ENCODE measurements at regions not wholly inside any gene's neighbourhood (a gene's known extent, or its start where the extent isn't known, plus 50 kb on each side); places are given as distances from the start of the nearest gene placed in this dataset.

- TF ChIP-seq CTCF (IDR thresholded peaks at IDR 0.05; ENCODE audit: insufficient read depth in 1 of 2, low read depth in 1 of 2, low read length in 1 of 2, severe bottlenecking in 1 of 2, unreplicated experiment in 1 of 2) = no peak
- ChIA-PET POLR2A (no interaction called here), CTCF (no interaction called here)
- Mint-ChIP-seq H3K27me3 (ENCODE audit: insufficient read depth, unreplicated experiment) (peaks cover 6% of the 10 kb centered on the region), H3K27ac (ENCODE audit: unreplicated experiment) (no peak overlapping the region), H3K36me3 (ENCODE audit: insufficient read depth, unreplicated experiment) (no peaks in the 10 kb centered on the region), H3K9me3 (ENCODE audit: unreplicated experiment) (no peaks in the 10 kb centered on the region), H3K4me3 (ENCODE audit: unreplicated experiment) (no peak overlapping the region), H3K4me1 (ENCODE audit: low read depth, unreplicated experiment) (no peaks in the 10 kb centered on the region)
- no TSS peak for BruUV-seq (replicated peaks)
- Histone ChIP-seq H3K9me3 (no peaks in the 10 kb centered on the region), H3K4me3 (ENCODE audit: low read depth, low read length) (no peak overlapping the region), H3K27me3 (replicated peaks; ENCODE audit: control insufficient read depth, insufficient read depth, low read length) (no peaks in the 10 kb centered on the region), H3K4me1 (no peaks in the 10 kb centered on the region), H3K36me3 (ENCODE audit: control insufficient read depth, insufficient read depth, low read length) (no peaks in the 10 kb centered on the region)
- intact Hi-C loops (cut with micrococcal nuclease; ENCODE audit: unreplicated experiment) = no loop called here
- no peak for DNase-seq
Observed at GRCh38 chr1:88523854-88524528, 160.1 kb upstream of the PKN2 start.

DNA sequence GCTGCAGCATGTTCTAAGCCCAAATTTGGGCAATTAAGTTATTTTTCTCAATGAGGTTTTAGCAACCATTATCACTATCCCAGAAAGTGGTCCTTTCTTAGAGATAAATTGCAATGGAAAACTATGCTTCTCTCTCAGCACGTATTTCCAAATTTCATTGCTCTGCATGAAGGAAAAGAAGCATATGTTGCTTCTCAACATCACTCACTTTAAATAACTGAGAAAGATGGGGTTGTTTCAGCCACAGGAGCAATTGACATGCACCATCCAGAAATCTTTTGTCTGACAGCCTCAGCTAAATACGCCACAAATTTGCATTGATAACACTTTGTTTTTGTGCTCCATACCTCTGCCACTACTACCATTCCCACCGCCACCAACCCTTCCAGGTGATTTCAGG is 157.6 kb upstream of the PKN2 start:
- TF ChIP-seq CTCF (IDR thresholded peaks at IDR 0.05; ENCODE audit: insufficient read depth in 1 of 2, low read depth in 1 of 2, low read length in 1 of 2, severe bottlenecking in 1 of 2, unreplicated experiment in 1 of 2) = no peak
- intact Hi-C loops (cut with micrococcal nuclease; ENCODE audit: unreplicated experiment) = no loop called here
- DNase-seq = no peak
- no TSS peak for BruUV-seq (replicated peaks)
- Histone ChIP-seq H3K27me3 (replicated peaks; ENCODE audit: control insufficient read depth, insufficient read depth, low read length) (no peaks in the 10 kb centered on the region), H3K9me3 (no peaks in the 10 kb centered on the region), H3K4me1 (no peaks in the 10 kb centered on the region), H3K4me3 (ENCODE audit: low read depth, low read length) (no peak overlapping the region), H3K36me3 (ENCODE audit: control insufficient read depth, insufficient read depth, low read length) (no peaks in the 10 kb centered on the region)
- no peaks in the 10 kb centered on the region for H3K36me3 Mint-ChIP-seq (ENCODE audit: insufficient read depth, unreplicated experiment)
- H3K9me3 Mint-ChIP-seq (ENCODE audit: unreplicated experiment) = no peaks in the 10 kb centered on the region
- H3K27me3 Mint-ChIP-seq (ENCODE audit: insufficient read depth, unreplicated experiment) = peaks cover 3% of the 10 kb centered on the region
- no peak overlapping the region for H3K27ac Mint-ChIP-seq (ENCODE audit: unreplicated experiment)
- H3K4me3 Mint-ChIP-seq (ENCODE audit: unreplicated experiment) = no peak overlapping the region
- CTCF ChIA-PET = no interaction called here
- POLR2A ChIA-PET = no interaction called here
- H3K4me1 Mint-ChIP-seq (ENCODE audit: low read depth, unreplicated experiment) = no peaks in the 10 kb centered on the region

DNA sequence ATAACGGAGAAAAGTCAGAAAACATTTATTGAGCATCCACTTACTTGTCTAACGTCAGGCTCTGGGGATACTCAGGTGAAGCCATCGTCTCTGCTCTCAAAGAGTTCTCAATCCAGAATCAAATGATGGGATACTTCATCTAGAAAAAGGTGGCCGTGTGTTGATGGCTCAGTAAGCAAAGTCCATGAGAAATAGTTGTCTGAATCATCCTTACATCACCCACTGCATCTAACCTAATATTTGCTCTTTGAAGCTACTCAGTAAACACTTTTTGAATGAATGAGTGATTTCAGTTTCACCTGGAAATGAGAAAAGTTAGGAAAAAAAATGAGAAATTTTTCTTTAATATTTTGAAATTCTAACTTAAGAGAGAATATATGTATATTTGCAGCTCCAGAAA is 155.3 kb upstream of the PKN2 start:
- Mint-ChIP-seq H3K27ac (ENCODE audit: unreplicated experiment) (no peak overlapping the region), H3K4me1 (ENCODE audit: low read depth, unreplicated experiment) (no peaks in the 10 kb centered on the region), H3K9me3 (ENCODE audit: unreplicated experiment) (no peaks in the 10 kb centered on the region), H3K27me3 (ENCODE audit: insufficient read depth, unreplicated experiment) (no peaks in the 10 kb centered on the region), H3K36me3 (ENCODE audit: insufficient read depth, unreplicated experiment) (no peaks in the 10 kb centered on the region), H3K4me3 (ENCODE audit: unreplicated experiment) (no peak overlapping the region)
- ChIA-PET POLR2A (no interaction called here), CTCF (no interaction called here)
- DNase-seq = no peak
- no TSS peak for BruUV-seq (replicated peaks)
- TF ChIP-seq CTCF (IDR thresholded peaks at IDR 0.05; ENCODE audit: insufficient read depth in 1 of 2, low read depth in 1 of 2, low read length in 1 of 2, severe bottlenecking in 1 of 2, unreplicated experiment in 1 of 2) = no peak
- no peaks in the 10 kb centered on the region for H3K36me3 ChIP-seq (ENCODE audit: control insufficient read depth, insufficient read depth, low read length)
- no peaks in the 10 kb centered on the region for H3K4me1 ChIP-seq
- intact Hi-C loops (cut with micrococcal nuclease; ENCODE audit: unreplicated experiment) = no loop called here
- H3K4me3 ChIP-seq (ENCODE audit: low read depth, low read length) = no peak overlapping the region
- H3K27me3 ChIP-seq (replicated peaks; ENCODE audit: control insufficient read depth, insufficient read depth, low read length) = no peaks in the 10 kb centered on the region
- H3K9me3 ChIP-seq = no peaks in the 10 kb centered on the region

All from Caco-2 (cell line).